ENCODE measurements at regions not wholly inside any gene's neighbourhood (a gene's known extent, or its start where the extent isn't known, plus 50 kb on each side); places are given as distances from the start of the nearest gene placed in this dataset.
"Not testable (repeated sequence)": the region's sequence is repeated elsewhere in the genome, so short reads cannot be mapped to it uniquely, and the experiment has no call there.

DNA sequence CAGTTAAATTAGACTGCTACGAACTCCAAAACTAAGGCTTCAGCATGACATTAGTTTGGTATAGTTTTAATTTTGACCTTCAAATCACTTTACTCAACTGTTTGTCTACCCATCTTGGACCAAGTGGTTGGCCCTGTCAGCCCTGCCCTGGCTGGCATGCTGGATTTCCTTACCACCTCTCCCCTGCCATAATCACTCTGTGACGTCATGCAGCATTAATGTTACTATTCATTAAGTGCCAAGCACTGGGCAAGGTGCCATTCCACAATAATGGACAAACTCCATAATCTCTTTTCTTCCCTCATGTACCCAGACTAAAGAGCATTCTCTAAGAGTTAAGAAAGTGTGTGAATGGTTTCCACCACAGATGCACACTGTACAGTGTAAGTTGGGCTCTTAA is 277.0 kb upstream of the INTU start:
- Mint-ChIP-seq H3K36me3 (ENCODE audit: low read depth) (no peaks in the 10 kb centered on the region), H3K9me3 (no peaks in the 10 kb centered on the region), H3K27me3 (no peaks in the 10 kb centered on the region), H3K4me3 (no peak overlapping the region), H3K27ac (no peak overlapping the region), H3K4me1 (no peaks in the 10 kb centered on the region)
- CTCF ChIA-PET, result no interaction called here
- no peak for DNase-seq
- POLR2A ChIA-PET, result no interaction called here

DNA sequence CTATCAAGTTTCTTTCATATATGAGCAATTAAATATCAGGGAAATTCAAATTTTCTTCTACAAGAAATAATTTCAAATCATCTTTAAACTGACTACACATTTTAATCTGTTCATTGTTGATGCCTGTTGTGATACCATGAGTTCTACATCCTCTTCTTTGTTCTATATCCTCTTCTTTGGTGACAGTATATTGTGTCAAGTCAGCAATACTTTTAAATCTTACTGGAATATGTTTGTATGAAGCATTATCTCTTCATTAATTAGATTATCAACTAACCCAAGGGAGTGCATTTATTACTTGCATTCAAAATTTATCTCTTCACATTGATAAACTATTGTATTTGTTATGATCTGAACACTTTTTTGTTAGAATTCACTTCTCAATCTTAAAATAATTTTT is 275.0 kb upstream of the INTU start:
- H3K9me3 Mint-ChIP-seq, result no peaks in the 10 kb centered on the region

DNA sequence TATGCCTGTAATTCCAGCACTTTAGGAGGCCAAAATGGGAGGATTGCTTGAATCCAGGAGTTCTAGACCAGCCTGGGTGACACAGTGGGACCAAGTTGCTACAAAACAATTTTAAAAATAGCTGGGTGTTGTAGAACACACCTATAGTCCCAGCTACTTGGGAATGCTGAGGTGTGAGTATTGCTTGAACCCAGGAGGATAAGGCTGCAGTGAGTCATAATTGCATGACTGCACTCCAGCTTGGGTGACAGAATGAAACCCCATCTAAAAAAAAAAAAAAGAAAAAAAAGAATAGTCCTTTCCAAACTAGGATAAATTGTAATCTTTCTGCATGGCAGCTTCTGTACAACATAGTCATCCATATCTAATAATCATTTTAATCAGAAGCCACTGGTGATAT is 270.1 kb upstream of the INTU start:
- ChIA-PET POLR2A (no interaction called here), CTCF (no interaction called here)
- no peak for DNase-seq
- Mint-ChIP-seq H3K36me3 (ENCODE audit: low read depth) (no peaks in the 10 kb centered on the region), H3K9me3 (no peaks in the 10 kb centered on the region), H3K27ac (no peak overlapping the region), H3K4me1 (no peaks in the 10 kb centered on the region), H3K4me3 (no peak overlapping the region), H3K27me3 (no peaks in the 10 kb centered on the region)

More for the DNA sequence above, 275.0 kb upstream of the INTU start:
- Mint-ChIP-seq H3K36me3 (ENCODE audit: low read depth) (no peaks in the 10 kb centered on the region), H3K27me3 (no peaks in the 10 kb centered on the region), H3K4me1 (no peaks in the 10 kb centered on the region), H3K27ac (no peak overlapping the region), H3K4me3 (no peak overlapping the region)
- ChIA-PET POLR2A (no interaction called here), CTCF (no interaction called here)
- DNase-seq, result no peak

DNA sequence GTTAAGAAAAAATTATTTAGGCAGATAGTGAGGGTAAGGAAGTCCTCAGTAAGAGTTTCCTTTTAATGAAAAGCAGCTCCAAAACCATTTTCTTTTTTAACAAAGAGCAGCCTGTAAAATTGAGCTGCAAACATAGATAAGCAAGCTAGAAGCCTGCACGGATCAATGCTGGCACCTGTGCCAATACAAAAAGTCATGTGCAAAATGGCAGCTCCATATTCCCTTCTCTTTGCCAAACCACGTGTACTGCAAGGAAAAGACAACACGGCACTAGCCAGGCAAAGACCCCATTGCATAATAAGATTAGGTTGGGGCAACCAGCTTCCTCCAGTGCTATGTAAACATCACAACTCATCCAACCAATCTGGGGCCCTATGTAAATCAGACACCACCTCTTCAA is 268.4 kb upstream of the INTU start:
- CTCF ChIA-PET, result no interaction called here
- no peak overlapping the region for H3K4me3 Mint-ChIP-seq
- no peaks in the 10 kb centered on the region for H3K9me3 Mint-ChIP-seq
- no peak overlapping the region for H3K27ac Mint-ChIP-seq
- DNase-seq, result no peak
- no peaks in the 10 kb centered on the region for H3K36me3 Mint-ChIP-seq (ENCODE audit: low read depth)
- H3K4me1 Mint-ChIP-seq, result no peaks in the 10 kb centered on the region
- POLR2A ChIA-PET, result no interaction called here
- no peaks in the 10 kb centered on the region for H3K27me3 Mint-ChIP-seq

DNA sequence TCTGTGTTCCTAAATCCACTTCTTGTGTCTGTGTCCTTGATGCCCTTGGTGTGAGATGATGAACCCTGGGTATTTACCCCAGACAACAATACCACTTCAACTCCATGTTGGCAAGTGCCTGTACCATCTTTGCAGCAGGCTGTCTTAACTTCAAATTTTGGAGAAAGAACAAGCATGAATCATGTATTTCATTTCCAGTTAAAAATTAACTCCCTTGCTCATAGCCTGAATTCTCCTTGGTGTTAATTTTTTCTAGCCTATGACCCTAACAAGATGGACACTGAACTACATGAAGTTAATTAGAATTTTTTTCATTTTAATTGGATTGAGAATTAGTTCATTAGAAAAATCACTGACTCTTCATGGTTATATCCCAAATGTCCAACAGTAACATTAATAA is 267.8 kb upstream of the INTU start:
- Mint-ChIP-seq H3K4me3 (no peak overlapping the region), H3K27ac (no peak overlapping the region), H3K36me3 (ENCODE audit: low read depth) (no peaks in the 10 kb centered on the region), H3K27me3 (no peaks in the 10 kb centered on the region), H3K9me3 (no peaks in the 10 kb centered on the region), H3K4me1 (no peaks in the 10 kb centered on the region)
- POLR2A ChIA-PET, result no interaction called here
- DNase-seq, result no peak
- CTCF ChIA-PET, result no interaction called here

DNA sequence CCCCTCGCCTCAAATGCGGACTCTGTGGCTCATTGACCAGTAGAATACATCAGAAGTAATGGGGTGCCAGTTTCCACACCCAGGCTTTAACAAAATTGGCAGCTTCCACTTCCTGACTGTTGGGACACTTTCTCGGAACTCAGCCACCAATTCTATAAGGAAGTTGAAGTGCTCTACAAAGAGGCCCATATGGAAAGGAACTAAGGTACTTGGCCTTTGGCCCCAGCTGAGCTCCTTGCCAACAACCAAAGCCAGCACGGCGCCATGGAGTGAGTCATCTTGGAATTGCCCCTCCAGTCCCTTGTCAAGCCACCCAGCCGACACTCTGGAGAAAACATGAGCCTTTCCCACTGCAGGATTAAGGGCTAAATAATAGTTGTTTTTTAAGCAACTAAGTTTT is 262.2 kb upstream of the INTU start:
- ChIA-PET POLR2A (no interaction called here), CTCF (no interaction called here)
- H3K36me3 Mint-ChIP-seq (ENCODE audit: low read depth), result no peaks in the 10 kb centered on the region
- H3K4me3 Mint-ChIP-seq, result no peak overlapping the region
- no peaks in the 10 kb centered on the region for H3K27me3 Mint-ChIP-seq
- H3K4me1 Mint-ChIP-seq, result no peaks in the 10 kb centered on the region
- no peak overlapping the region for H3K27ac Mint-ChIP-seq
- DNase-seq, result no peak
- no peaks in the 10 kb centered on the region for H3K9me3 Mint-ChIP-seq

DNA sequence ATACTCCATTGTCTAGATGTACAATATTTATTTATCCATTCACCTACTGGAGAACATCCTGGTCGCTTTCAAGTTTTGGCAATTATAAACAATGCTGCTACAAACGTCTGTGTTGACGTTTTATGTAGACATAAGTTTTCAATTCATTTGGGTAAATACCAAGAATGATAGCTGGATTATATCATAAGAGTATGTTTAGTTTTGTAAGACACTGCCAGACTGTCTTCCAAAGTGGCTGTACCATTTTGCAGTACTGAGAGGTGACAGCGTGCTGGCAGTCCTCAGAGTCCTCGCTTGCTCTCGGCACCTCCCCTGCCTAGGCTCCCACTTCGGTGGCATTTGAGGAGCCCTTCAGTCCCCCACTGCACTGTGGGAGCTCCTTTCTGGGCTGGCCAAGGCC is 253.3 kb upstream of the INTU start:
- Mint-ChIP-seq H3K4me1 (no peaks in the 10 kb centered on the region), H3K36me3 (ENCODE audit: low read depth) (no peaks in the 10 kb centered on the region), H3K27me3 (no peaks in the 10 kb centered on the region), H3K4me3 (no peak overlapping the region), H3K9me3 (peaks cover 4% of the 10 kb centered on the region), H3K27ac (no peak overlapping the region)
- no peak for DNase-seq
- POLR2A ChIA-PET, result no interaction called here
- CTCF ChIA-PET, result no interaction called here

DNA sequence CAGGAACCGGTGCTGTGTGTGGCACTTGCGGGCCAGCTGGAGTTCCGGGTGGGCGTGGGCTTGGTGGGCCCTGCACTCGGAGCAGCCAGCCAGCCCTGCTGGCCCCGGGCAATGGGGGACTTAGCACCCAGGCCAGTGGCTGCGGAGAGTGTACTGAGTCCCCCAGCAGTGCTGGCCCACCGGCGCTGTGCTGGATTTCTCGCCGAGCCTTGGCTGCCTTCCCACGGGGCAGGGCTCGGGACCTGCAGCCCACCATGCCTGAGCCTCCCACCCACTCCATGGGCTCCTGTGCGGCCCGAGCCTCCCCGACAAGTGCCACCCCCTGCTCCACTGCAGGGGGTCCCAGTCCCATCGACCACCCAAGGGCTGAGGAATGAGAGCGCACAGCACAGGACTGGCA is 252.8 kb upstream of the INTU start:
- H3K36me3 Mint-ChIP-seq (ENCODE audit: low read depth); H3K4me3 Mint-ChIP-seq; H3K4me1 Mint-ChIP-seq; CTCF ChIA-PET; H3K27me3 Mint-ChIP-seq; H3K27ac Mint-ChIP-seq; H3K9me3 Mint-ChIP-seq; POLR2A ChIA-PET; DNase-seq: not testable (repeated sequence)

DNA sequence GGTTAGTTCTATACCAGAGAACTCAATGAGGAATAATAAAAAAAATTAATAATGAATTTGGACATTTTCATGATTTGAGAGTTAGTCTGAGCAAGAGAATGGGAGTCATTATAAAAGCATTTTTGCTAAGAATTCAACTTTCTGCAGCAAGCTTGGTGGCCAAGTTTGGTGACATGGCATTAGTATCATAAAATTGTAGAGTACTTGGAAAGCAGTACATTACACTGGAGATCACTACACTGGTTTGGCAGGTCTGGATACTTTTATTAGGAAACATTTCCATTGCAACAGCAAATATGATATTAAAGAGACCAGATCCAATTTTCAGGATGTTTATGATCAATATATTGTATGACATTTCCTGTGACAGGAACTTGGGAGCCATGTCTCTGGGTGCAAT is 249.1 kb upstream of the INTU start:
- CTCF ChIA-PET, result no interaction called here
- no peak for DNase-seq
- Mint-ChIP-seq H3K27me3 (no peaks in the 10 kb centered on the region), H3K36me3 (ENCODE audit: low read depth) (no peaks in the 10 kb centered on the region), H3K4me1 (no peaks in the 10 kb centered on the region), H3K9me3 (peaks cover 4% of the 10 kb centered on the region), H3K27ac (no peak overlapping the region), H3K4me3 (no peak overlapping the region)
- POLR2A ChIA-PET, result no interaction called here

DNA sequence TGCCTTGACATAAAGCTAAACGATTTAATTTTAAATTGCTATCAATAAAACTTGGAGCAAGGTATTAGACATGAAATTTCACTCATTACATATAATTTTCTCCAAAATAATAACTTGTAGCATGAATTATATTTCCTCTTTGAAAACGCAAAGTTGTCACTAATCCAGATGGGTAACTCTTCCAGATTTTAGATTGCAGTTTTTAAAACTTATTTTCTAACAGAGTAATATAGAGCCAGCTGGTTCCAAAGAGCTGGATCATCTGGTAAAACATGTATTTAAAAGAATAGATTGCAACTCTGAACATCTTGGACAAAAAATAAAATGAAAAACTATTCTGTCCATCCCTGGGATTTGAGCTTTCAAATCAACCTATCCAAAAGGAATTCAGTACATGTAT is 238.2 kb upstream of the INTU start:
- no peaks in the 10 kb centered on the region for H3K4me1 Mint-ChIP-seq
- no peak overlapping the region for H3K27ac Mint-ChIP-seq
- POLR2A ChIA-PET, result no interaction called here

DNA sequence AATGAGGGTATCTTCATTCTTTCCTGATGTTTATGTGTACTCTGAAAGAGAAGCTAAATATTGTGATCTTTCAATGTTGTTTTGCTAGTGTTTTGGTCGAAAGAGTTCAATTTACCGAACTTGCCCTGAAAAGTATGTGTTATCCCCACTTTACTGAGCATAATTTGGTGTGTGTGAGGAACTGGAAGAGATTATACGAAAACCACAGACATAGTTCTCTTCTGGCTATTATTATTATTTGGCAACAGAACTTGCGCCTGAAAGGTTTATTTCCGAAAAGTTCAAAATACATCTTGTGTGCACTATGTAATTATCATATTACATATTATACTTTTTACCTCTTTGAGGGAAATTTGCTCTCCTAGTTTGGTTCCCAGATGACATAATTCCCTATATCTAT is 232.5 kb upstream of the INTU start:
- DNase-seq, result no peak
- Mint-ChIP-seq H3K27ac (no peak overlapping the region), H3K36me3 (ENCODE audit: low read depth) (no peaks in the 10 kb centered on the region), H3K4me3 (no peak overlapping the region), H3K27me3 (no peaks in the 10 kb centered on the region), H3K9me3 (no peaks in the 10 kb centered on the region), H3K4me1 (no peaks in the 10 kb centered on the region)
- POLR2A ChIA-PET, result no interaction called here
- CTCF ChIA-PET, result no interaction called here

More for the DNA sequence above, 238.2 kb upstream of the INTU start:
- no peaks in the 10 kb centered on the region for H3K36me3 Mint-ChIP-seq (ENCODE audit: low read depth)
- H3K27me3 Mint-ChIP-seq, result no peaks in the 10 kb centered on the region
- CTCF ChIA-PET, result no interaction called here
- no peaks in the 10 kb centered on the region for H3K9me3 Mint-ChIP-seq
- no peak for DNase-seq
- no peak overlapping the region for H3K4me3 Mint-ChIP-seq

DNA sequence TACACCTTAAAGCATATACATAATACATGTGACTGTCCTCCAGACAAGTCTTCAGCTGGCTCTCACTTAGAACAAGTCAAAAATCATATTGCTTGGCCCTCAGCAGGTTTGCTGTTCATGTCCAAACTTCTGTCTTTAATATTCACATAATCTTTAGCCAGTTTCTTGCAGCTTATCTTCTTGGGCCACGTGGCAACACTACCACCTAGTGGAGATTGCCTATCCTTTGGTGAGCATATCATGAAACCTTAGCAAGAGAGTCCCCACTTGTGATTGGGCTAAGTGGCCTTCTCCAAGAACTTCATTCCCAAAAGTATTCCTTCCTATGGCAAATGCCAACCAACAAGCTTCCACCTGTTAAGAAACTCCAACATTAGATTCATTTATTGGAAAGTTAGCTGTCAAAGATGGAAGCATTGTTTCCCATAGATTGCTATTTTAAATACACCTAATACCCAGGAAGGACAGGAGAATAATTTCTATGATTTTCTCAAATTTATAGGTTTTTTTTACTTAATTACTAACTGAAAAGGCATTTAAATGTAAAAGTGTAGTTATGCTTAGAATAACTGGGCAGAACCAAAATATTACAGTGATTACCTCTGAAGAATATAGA is 231.9 kb upstream of the INTU start:
- Mint-ChIP-seq H3K36me3 (ENCODE audit: low read depth) (no peaks in the 10 kb centered on the region), H3K27ac (no peak overlapping the region), H3K4me3 (no peak overlapping the region), H3K9me3 (no peaks in the 10 kb centered on the region), H3K4me1 (no peaks in the 10 kb centered on the region), H3K27me3 (no peaks in the 10 kb centered on the region)
- CTCF ChIA-PET, result no interaction called here
- peak; percentile 47 for DNase-seq
- POLR2A ChIA-PET, result no interaction called here

DNA sequence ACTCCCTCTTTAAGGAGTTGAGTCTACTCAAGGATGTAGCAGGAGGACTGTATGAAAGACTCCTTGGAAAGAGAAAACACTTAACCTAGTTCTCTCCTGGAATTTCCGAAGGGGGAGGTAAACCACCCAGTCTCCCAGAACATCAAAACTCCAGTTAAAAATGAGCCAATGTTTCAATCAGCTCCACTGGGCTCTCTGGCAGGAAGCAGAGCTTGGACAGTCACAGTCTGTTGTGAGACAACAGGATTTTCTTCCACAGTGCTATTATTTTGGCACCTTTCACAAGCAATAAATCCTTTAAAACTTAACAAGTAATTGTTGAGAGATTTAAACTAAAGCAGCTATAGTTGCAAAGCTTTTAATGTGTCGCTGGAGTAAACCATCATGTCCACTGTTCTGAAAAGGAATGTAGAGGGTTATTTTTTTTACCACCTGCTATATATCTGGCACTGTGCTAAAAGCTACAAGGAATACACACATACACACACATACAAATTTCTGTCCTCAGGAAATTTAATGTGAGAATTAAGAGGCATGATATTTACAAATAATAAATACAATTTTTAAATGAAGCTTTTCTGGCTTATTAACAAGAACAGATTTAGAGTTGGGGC is 229.2 kb upstream of the INTU start:
- Mint-ChIP-seq H3K27me3 (no peaks in the 10 kb centered on the region), H3K36me3 (ENCODE audit: low read depth) (no peaks in the 10 kb centered on the region), H3K4me3 (no peak overlapping the region), H3K4me1 (no peaks in the 10 kb centered on the region), H3K27ac (no peak overlapping the region), H3K9me3 (peaks cover 2% of the 10 kb centered on the region)
- ChIA-PET CTCF (no interaction called here), POLR2A (no interaction called here)
- DNase-seq, result no peak

DNA sequence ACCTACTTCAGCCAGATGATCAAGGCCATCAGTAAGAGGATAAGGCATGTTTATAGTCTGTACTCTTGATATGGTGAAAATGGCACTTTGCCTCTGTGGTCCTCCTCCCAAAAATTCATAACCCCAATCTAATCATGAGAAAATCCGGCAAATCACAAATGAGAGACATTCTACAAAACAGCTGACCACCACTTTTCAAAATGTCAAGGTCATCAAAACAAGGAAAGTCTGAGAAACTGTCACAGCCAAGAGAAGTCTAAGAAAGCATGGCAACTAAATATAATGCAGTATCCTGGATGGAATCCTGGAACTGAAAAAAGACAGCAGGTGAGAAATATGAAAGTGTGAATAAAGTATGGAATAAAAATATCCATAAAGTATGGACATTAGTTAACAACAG is 226.6 kb upstream of the INTU start:
- H3K4me3 Mint-ChIP-seq, result no peak overlapping the region
- no peak for DNase-seq
- H3K9me3 Mint-ChIP-seq, result peaks cover 5% of the 10 kb centered on the region
- H3K4me1 Mint-ChIP-seq, result no peaks in the 10 kb centered on the region
- CTCF ChIA-PET, result no interaction called here
- POLR2A ChIA-PET, result no interaction called here
- H3K36me3 Mint-ChIP-seq (ENCODE audit: low read depth), result no peaks in the 10 kb centered on the region
- H3K27me3 Mint-ChIP-seq, result no peaks in the 10 kb centered on the region
- no peak overlapping the region for H3K27ac Mint-ChIP-seq

DNA sequence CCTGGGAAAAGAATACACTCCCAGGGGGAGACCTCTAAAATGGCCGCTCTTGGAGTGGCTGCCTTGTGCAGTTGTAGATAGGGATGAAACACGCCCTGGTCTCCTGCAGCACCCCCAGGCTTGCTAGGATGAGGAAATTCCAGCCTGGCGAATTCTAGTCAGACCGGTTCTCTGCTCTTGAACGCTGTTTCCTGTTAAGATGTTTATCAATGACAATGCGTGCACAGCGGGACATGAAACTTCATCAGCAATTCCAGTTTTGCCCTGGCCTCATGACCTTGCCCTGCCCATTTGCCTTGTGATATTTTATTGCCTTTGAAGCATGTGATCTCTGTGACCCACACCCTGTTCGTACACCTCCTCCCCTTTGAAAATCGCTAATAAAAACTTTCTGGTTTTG is 225.2 kb upstream of the INTU start:
- H3K9me3 Mint-ChIP-seq; H3K4me1 Mint-ChIP-seq; H3K36me3 Mint-ChIP-seq (ENCODE audit: low read depth); H3K27ac Mint-ChIP-seq; H3K27me3 Mint-ChIP-seq; CTCF ChIA-PET; H3K4me3 Mint-ChIP-seq; POLR2A ChIA-PET; DNase-seq: not testable (repeated sequence)

Data from activated CD4-positive, alpha-beta memory T cell treated with anti-CD3 and anti-CD28 coated beads, Interleukin-2, amount 10 ng/mL, durations not matched to agents 7 days and 5 days (primary cell).